ENCODE measurements at regions not wholly inside any gene's neighbourhood (a gene's known extent, or its start where the extent isn't known, plus 50 kb on each side); places are given as distances from the start of the nearest gene placed in this dataset.
"Not testable (repeated sequence)": the region's sequence is repeated elsewhere in the genome, so short reads cannot be mapped to it uniquely, and the experiment has no call there.

DNA sequence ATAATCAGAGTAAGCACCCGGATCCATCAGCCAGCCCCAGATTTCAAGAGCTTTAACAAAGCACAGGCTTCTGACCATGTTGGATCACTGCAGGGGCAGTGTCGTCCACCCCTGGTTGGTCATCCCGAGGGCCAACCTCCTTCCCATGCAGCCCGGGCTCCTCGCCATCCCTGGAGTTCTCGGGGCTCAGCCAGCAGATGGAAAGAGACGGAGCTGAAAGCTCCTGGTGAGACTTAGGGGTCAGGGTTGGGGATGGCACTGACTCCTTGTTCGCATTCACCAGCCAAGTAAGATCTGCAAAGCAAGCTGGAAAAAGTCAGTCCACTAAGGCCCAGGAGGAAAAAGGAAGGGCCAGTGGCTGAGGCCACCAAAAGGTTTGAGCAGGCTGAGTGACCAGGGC lies 888.9 kb downstream of the BRD1 start:
- DNase-seq (ENCODE audit: low read depth) = no peak

DNA sequence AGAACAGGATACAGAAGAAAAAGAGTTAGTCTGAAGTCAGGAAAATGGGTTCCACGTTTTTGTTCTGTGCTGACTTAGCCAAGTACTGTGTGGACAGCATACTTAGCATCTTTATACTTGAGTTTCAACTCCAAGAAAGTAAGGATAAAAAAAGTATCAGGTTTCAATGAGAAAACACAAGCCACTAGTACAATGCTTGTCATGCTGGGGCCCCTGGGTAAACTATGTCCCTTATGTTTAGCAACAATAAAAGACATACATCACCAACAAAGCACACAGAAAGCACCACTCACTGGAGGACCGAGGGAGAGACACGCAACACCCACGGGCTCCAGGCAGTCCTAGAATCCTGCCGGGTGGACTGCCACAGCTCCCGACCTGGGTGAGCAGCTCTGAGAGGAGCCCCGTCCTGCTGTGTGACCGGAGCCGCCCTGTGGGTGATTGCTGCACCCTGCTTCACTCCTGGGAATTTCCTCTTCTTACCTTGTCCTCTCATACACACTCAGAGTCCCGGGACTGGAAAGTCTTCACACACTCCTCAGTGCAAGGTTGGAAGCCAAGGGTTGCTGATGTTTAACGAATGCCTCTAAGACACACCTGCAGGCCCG lies 890.5 kb downstream of the BRD1 start:
- no peak for DNase-seq (ENCODE audit: low read depth)

DNA sequence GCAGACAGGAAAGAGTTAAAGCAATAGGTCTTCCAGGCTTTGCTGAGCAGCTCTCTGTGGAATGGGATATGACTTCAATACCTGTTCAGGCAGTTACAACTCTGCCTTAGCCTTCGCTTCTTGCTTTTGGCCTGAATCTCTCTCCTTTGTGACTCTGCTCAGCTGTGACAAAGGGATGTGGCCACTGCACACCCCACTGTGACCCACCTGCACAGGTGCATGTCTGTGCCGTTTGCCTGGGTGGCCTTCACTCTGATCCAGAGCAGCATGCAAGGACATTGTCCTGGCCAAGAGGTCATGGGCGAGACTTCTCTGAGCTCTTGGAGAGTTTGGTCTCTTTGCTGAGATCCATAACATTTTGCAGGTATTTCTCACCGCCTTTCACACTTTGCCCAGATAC lies 891.3 kb downstream of the BRD1 start:
- DNase-seq (ENCODE audit: low read depth) = no peak

DNA sequence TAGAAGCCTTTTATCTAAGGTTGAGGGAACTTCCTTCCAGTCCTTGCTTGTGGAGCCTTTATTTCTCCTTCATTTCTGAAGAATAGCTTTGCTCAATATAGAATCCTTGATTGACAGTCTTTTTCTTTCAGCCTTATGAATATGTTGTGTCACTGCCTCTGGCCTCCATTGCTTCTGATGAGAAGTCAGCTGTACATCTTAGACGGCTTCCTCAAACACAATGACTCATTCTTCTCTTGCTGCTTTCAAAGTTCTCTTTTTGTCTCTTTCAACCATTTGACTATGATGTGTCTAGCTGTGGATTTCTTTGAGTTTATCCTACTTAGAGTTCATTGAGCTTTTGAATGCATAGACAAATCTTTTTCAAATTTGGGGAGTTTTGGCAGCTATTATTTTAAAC lies 893.2 kb downstream of the BRD1 start:
- DNase-seq (ENCODE audit: low read depth) = no peak

DNA sequence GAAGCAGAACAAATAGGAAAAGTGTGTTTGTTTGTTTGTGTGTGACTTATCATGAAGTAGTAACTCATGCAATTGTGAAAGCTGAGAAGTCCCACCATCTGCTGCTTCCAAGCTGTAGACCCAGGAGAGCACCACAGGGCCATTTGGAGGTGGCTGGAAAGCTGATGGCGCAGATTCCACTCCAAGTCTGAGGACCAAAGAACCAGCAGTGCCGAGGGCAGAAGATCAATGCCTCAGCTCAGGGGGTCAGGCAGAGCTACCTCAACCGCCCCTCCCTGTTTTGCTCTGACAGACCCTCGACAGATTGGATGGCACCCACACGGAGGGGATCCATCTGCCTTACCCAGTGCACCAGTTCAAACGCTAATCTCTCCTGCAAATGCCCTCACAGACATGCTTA lies 896.2 kb downstream of the BRD1 start:
- DNase-seq (ENCODE audit: low read depth) = no peak

DNA sequence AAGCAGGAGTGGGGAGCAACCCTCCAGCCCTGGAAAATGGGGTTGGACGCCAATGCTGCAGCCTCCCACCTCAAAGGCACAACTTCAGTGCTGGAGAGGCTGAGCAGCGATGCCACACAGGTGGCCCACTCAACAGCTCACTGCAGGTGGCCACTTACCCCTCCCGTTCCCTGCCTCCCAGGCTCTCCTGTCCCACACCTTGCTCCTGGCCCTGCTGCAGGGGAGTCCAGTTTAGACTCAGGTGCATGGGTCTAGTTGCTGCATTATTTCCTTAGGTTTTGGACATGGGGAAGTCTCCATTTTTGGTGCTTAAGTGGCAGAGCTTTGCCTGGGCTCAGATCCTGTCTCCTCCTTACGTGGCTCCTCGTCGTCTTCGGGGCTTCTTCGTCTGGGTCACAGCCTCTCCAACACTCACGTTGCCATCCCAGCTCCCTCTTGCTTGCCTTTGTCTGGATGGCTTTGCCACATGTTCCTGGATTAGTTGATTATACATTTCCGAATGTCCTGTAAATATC lies 898.3 kb downstream of the BRD1 start:
- DNase-seq (ENCODE audit: low read depth) = no peak

DNA sequence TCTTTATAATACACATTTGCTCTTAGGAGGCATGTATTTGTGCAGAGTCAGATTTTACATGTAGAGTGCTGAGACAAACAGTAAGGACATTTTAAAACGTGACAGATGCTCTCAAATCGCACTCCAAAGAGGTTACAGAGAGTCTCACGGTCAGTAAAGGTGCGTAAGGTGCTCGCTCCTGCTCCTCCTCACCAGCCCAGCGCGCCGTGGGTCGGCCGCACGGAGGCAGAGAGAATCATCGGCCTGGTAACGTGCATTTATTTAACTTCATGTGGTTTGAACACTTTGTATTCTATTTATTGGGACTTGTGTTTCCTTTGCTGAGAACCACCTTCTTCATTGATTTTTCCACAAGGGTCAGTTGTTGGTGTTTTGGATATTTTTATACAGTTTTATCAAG lies 900.1 kb downstream of the BRD1 start:
- DNase-seq (ENCODE audit: low read depth) = no peak

DNA sequence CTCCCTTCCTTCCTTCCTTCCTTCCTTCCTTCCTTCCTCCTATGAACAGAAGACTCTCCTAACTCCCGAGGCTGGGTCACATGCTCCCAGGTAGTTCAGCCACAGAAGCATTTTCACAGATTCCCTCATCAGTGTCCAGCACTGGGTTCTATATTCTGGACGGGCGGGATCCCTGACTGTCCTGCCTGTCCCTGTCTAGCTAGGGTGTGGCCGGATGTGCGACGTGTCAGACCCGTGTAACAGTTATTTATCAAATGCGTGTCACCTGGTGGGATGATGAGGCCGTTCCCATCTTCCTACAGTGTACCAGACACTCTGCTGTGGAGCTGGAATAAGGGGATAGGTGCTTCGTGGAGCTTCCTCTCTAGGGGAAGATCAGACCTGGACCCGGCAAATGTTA lies 901.0 kb downstream of the BRD1 start:
- DNase-seq (ENCODE audit: low read depth) = no peak

DNA sequence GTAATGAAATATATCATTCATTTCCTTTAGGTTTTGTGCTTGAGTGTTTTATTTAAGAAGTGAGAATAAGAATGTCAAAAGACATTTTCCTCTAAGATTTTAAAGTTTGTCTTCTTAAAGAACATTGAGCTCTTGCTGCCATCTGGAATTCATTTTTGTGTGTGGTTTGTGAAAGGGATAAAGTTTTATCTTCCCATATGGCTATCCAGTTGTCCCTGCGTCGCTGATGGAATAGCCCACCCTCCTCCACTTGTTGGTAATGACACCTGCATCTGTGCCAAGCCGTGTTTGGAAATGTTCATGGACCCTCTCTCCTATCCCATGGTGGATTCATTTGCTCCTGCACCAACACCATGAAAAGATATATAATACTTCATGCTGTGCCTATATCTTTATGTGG lies 901.5 kb downstream of the BRD1 start:
- DNase-seq (ENCODE audit: low read depth) = no peak

DNA sequence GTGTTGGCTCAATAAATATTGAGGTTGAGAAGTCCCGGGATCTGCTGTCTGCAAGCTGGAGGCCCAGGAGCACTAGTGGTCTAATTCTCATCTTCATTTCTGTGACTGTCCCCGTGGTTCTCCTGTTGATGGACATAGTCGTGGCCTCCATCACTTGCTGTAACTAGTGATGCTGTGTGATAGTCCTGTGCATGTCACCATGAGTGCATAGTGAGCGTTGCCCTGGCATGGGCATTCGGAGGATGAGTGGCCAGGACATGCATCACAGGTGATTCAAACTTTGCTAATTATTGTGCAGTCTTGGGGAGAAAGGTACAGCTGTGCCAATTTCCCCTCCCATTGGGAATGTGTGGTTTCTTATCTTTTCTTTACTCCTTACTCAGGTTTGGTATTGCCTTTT lies 902.2 kb downstream of the BRD1 start:
- no peak for DNase-seq (ENCODE audit: low read depth)

DNA sequence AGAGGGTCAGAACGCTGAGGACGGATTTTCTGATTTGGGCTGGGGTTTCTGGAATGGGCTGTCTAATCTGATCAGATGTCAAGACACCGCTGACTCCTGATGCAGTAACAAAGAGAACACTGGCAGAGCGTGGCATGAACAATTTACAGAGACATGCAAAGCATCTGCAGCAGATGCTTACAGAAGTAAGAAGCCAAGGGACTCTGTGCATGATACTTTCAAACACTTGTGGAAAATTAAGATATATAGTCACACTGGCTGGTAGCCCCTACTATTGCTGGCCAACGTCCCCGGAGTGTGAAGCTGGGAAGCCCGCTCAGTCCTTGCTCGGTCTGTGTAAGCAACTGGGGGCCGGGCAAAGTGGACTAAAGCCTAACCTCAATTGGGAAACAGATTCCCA lies 903.7 kb downstream of the BRD1 start:
- DNase-seq (ENCODE audit: low read depth) = no peak

DNA sequence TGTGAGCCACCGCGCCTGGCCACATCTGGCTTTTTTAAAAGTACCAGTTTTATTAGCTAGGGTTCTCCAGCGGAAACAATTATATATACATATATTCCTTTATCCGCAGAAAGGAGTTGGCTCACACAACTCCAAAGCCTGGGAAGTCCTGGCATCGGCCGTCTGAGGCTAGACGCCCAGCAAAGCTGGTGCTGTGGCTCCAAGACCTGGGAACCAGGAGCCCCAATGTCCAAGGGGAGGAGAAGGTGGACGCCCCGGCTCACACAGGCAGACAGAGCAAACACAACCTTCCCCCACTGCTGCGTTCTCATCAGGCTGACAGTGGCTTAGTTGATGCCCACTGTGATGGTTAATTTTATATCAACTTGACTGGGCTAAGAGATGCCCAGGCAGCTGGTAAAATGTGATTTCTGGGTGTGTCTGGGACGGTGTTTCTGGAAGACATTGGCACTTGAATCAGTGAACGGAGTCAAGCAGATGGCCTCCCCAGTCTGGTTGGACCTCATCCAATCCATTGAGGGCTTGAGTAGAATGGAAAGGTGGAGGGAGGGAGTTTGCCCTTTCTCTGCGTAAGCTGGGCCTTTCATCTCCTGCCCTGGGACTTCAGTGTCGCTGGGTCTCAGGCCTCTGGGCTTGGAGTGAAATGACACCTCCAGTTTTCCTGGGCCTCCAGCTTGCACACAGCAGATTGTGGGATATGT lies 904.4 kb downstream of the BRD1 start:
- no peak for DNase-seq (ENCODE audit: low read depth)

DNA sequence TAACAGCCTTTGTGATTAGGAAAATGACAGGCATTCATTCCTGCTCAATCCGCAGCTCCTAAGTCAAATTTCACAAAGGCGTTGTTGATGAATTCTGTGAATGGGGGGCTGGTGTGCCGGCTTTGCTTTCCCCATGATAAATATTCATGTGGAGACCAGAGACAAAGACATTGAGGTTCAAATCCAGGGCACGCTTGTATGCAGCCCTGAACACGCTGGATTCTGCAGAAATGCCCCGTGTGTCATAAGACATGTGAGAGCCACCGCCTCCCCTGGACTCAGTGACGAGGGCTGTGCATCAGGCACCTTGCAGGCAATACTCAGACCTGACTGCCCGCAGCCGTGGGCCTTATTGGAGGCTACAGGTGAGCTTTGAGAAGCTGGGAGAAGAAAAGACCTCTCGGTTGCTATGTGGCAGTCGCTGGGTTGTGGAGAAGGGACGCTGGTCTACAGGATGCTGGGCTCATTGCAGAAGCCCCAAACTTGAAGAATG lies 906.2 kb downstream of the BRD1 start:
- no peak for DNase-seq (ENCODE audit: low read depth)

DNA sequence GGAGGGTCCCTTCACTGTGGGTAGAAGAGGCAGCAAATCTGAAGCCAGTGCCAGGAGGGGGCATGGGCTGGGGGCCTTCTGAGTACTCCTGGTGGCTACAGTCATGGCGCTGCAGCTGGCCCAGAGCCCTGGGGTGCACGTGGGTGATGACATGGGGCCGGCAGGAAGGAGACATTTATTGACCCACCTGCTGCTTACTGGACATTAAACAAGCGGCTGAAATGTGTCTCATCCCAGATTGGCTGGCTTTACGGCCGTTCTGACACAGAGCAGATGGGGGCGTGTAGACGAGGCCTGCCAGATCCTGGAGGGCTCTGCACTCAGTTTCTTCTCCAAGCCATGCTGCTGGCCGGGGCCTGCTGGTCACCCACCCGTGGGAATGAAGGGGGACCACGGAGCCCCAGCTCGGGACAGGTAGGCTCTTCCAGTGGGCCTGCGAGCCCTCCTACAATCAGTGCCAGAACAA lies 906.9 kb downstream of the BRD1 start:
- no peak for DNase-seq (ENCODE audit: low read depth)

DNA sequence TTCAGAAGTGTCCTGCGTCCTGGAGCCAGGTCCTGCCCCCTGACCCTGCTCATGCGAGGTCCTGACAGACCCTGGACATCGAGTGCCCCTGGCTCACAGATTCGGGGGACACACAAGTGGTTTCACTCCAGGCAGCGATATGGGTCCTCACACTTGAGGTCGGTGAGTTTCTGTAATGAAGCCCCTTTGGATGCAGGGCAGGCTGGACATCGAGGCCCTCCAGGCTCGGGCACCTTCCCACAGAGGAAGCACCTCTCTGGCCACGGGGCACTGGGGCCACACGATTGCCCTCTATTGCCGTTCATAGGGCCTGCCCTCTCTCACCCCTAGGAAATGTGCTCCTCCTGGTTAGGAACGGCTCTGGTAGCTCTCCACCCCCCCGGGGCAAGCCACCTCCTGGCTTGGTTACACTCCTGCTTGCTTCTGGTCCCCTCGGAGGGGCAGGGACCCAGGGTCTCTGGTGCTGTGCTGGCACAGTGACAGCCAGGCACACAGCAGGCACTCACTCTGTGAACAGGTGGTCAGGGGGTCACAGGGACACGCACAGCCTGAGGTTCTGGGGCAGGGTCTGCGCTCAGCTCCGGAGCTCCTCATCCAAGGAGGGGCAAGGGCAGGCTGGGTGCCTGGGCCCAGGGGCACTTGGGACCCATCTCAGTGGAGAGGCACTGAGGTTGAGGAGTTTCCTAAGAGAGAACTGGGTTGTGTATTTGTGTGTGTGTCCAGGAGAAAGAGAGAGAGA lies 907.7 kb downstream of the BRD1 start:
- DNase-seq (ENCODE audit: low read depth) = no peak

DNA sequence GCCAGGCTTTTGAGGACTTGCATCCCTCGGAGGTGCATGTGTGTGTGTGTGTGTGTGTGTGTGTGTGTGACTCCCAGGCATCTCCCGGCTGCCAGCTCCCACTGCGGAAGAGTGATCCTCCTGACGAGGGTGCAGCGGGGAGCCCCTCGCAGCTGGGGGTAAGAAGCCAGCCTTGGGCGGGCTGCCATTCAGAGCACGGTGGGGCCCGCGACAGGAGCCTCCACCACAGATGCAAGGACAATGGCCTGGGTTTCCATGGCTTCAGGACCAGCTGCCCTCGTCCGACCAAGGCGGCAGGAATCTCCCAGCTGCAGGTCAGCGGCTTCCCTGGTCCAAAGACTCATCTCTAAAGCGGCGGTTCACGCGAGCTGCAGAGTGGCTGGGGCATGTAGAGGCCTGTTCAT lies 908.5 kb downstream of the BRD1 start:
- DNase-seq (ENCODE audit: low read depth) = no peak

DNA sequence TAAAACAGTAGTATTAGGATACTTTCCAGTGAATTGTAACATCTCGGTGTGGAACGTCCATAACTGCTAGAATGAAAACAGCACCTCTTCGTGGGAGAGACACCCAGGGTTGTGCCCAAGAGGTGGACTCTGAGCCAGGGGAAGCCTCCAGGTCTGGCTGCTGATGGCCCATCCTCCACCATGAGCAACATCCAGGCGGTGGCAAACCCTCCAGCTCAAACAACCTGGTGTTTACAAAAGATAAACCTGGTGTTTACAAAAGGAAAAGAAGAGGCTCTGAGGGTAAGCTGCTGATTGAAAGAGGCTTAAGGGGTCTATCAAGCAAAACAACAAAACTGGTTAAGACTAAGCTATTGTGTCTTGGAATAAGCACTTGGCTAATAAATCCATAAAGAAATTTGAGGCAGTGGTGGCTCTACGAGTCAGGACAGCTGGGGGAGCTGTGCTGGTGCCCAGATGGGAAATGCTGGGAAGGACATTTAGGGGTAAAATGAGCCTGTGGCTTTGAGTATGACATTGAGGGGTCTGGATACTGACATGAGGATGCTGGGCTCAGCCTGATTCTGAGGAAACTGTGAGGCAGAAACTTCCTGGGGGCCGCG lies 909.0 kb downstream of the BRD1 start:
- DNase-seq (ENCODE audit: low read depth) = no peak

DNA sequence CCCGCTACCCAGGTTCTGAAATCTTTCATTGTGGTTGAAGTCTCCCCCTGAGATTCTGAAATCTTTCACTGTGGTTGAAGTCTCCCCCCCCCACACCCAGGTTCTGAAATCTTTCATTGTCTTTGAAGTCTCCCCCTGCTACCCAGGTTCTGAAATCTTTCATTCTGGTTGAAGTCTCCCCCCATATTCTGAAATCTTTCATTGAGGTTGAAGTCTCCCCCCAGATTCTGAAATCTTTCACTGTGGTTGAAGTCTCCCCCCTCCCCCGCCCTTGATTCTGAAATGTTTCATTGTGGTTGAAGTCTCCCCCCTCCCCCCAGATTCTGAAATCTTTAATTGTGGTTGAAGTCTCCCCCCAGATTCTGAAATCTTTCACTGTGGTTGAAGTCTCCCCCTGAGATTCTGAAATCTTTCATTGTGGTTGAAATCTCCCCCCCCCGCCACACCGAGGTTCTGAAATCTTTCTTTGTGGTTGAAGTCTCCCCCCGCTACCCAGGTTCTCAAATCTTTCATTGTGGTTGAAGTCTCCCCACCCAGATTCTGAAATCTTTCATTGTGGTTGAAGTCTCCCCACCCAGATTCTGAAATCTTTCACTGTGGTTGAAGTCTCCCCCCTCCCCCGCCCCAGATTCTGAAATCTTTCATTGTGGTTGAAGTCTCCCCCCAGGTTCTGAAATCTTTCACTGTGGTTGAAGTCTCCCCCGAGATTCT lies 915.2 kb downstream of the BRD1 start:
- DNase-seq (ENCODE audit: low read depth) = not testable (repeated sequence)

DNA sequence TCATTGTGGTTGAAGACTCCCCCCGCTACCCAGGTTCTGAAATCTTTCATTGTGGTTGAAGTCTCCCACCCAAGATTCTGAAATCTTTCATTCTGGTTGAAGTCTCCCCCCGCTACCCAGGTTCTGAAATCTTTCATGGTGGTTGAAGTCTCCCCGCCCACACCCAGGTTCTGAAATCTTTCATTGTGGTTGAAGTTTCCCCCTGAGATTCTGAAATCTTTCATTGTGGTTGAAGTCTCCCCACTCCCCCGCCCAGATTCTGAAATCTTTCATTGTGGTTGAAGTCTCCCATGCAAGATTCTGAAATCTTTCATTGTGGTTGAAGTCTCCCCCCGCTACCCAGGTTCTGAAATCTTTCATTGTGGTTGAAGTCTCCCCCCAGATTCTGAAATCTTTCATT lies 916.0 kb downstream of the BRD1 start:
- not testable (repeated sequence) for DNase-seq (ENCODE audit: low read depth)

DNA sequence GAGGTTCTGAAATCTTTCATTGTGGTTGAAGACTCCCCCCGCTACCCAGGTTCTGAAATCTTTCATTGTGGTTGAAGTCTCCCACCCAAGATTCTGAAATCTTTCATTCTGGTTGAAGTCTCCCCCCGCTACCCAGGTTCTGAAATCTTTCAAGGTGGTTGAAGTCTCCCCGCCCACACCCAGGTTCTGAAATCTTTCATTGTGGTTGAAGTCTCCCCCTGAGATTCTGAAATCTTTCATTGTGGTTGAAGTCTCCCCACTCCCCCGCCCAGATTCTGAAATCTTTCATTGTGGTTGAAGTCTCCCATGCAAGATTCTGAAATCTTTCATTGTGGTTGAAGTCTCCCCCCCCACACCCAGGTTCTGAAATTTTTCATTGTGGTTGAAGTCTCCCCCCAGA lies 916.6 kb downstream of the BRD1 start:
- DNase-seq (ENCODE audit: low read depth) = not testable (repeated sequence)

DNA sequence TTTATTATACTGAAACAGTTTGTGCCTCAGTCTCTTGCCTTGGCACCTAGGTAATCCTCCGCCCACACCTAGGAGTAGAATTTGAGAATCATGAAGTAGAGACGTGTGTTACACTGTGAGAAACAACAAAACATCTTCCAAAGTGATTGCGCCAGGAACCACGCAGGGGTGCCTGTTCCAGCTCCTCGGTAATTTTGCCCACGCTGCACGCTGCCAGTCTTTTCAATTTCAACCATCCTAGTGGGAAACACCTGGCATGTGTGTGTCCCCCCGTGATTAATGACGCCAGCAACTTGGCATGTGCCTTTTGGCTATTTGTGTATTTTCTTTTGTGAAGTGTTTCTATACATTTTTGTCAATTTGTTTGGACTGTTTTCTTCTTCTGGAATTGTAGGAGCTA lies 919.1 kb downstream of the BRD1 start:
- no peak for DNase-seq (ENCODE audit: low read depth)

DNA sequence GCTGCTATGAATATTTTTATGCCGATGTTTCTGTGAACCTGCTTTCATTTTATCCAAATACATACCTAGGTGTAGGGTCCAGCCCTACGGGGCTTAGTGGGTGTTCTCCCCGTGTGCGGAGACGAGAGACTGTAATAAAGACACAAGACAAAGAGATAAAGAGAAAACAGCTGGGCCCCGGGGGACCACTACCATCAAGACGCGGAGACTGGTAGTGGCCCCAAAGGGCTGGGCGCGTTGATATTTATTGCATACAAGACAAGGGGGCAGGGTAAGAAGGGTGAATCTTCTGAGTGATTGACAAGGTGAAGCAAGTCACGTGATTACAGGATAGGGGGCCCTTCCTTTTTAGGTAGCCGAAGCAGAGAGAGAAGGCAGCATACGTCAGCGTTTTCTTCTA lies 920.1 kb downstream of the BRD1 start:
- no peak for DNase-seq (ENCODE audit: low read depth)

Measured in stimulated activated CD8-positive, alpha-beta memory T cell treated with anti-CD3 and anti-CD28 coated beads, Interleukin-12 subunit alpha, Interleukin-12 subunit beta, amount 100 ng/mL, for 1 hour (primary cell).